Embryonic facial prominence (tissue), 1 donor: ENCODE measurements at regions not wholly inside any gene's neighbourhood (a gene's known extent, or its start where the extent isn't known, plus 50 kb on each side); places are given as distances from the start of the nearest gene placed in this dataset.

Experiments used
- DNase-seq: peaks from one replicate; pipeline ENCODE4 v3.0.0-alpha.2; 2016; ENCODE audit errors: extremely low spot score

DNA sequence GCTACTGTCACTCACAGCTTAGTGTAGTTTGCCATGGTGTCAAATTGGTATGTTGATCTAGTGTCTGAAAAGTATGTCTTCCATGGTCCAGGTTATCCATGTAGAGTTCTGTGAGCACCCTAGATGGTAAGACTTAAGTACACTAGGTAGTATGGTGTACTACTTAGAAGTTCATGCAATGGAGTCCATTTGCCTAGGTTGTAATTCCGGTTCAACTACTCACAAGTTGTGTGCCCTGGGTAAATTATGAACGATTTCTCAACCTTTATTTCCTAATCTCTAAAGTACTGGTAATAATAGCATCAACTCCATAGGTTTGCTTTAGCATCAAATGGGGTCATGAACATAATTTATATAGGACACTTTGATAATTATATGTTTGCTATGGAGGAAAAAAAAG is 666.2 kb upstream of the CELF2 start:
- no peak for DNase-seq

DNA sequence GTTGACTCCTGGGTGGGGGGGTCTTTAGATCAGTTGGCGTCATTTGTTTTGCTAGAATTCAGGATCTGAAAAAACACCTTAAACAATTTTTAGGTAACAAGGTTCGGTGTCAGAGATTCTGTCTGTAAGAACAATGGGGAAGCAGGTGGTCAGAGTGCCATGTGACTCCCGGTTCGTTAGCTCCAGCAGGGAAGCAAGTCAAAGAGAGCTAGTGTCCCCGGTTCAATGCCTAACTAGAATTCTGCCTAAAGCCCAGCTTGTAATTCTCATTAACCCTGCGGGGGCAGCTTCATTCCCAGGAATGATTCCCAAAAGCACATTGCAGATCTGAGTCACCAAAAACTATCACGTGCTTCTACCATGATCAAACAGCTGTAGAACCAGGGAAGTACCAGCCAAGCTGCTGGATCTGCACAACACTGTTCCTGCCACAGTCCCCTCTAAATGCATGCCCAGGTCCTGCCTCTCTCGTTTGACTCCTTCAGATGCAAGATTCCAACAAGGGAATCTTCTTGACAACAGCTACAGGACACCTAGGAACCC is 664.3 kb upstream of the CELF2 start:
- DNase-seq, result no peak

DNA sequence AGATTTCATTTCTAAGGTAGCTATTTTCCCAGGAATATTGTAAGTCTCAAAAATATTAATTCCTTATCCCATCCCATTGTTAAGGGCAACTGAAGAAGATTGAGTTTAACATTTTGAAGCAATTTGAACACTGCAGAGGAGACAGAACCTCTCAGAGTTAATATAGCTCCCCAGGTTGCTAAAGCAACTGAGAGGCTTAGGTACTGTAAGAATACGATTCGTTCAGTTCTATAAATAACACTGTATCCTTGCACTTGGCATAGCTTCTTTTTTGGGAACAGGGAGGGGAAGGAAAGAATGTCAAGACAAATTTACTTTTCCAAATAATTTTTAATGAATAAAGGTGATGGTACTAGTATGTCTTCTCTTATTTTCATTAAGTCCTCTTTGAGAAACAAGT is 658.4 kb upstream of the CELF2 start:
- no peak for DNase-seq

DNA sequence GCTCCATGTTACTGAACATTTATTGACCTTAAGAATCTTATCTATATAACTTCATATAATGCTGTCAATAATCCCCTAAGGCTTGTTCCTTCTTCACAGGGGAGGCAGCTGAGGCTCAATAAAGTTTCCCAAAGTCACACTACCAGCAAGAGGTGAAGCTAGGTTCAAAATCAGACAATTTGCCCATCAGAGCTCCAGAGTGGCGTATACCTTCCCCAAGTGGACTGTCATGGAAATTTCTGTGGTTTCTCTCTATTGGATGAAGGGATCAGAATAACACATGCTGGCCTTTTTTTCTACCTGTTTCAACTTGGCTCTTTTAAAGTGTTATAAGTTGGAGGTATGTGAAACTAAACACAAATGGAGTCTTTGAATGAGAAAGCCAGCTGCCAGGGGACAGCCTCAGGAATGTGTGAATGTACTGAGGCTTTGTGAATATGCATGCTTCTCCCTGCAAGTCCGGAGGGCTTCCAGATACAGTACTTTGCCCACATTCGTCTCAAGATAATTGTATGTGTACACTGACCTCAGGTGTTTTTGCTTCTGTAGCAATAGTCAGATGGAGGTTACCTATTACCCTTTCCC is 656.3 kb upstream of the CELF2 start:
- no peak for DNase-seq

DNA sequence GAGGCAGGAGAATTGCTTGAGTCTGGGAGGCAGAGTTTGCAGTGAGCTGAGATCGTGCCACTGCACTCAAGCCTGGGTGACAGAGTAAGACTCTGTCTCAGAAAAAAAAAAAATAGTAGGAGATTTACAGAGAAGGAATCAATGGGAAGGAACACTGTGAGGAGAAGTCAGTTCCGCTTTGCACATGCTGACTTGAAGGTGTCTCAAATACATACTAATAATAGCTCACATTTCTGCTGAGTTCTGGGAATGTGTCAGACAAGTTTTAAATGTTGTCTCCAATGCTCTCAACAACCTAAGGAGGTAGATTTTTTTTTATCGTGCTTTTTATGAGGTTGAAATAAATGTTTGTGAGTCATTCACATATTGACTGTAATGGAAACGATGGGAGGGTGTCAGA is 654.9 kb upstream of the CELF2 start:
- no peak for DNase-seq

DNA sequence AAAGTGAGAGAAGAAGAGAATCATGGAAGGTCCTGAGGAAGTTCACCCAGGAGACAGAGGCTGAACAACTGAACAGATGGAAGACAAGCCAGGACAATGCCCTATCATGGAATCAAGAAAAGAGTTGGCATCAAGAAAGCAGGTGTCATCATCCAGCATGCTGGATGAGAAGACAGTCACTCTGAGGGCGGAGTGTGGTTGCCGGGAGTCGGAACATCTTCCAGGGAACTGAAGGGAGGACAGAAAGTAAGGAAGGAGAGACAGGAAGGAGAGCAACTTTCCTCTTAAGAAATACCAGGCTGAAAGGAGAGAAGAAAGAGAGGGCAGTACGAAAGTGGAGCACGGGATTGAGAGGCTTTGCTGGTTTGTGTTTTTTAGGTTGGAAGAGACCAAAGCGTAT is 654.5 kb upstream of the CELF2 start:
- no peak for DNase-seq

DNA sequence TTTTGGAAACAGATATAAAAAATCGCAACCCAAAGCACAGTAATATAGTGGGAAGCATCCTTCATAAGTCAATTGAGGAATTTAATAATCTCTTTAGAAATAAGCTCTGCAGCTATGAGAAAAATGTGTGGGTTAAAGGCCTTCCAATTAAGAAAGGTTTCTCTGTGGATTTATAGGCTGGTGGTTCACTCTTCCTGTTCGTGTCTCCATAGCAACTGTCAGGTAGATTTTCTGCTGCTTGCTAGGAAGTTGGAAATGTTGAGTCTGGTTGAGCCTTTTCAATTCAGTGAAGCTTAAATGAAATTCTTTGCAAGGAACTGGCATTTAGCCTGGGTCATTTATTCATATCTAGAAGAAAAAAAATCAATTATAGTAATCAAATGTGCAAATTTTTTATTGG is 652.8 kb upstream of the CELF2 start:
- DNase-seq, result no peak

DNA sequence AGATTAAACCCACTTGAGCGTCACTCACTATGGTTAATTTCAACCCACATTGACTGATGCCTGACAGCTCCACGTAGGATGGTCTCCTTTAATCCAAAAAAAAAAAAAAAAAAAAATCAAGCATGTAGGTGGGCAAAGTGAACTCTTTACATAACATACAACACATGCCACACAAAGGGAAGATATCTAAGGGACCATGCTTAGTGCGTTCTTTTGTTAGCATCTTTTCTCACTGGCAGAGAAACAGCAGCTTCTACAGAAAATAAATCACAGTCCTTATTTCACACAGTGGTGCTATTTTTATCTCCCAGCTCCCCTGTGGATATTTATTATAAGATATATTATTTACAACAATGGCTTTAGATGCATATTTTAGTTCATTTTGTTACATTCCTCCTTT is 652.0 kb upstream of the CELF2 start:
- no peak for DNase-seq

DNA sequence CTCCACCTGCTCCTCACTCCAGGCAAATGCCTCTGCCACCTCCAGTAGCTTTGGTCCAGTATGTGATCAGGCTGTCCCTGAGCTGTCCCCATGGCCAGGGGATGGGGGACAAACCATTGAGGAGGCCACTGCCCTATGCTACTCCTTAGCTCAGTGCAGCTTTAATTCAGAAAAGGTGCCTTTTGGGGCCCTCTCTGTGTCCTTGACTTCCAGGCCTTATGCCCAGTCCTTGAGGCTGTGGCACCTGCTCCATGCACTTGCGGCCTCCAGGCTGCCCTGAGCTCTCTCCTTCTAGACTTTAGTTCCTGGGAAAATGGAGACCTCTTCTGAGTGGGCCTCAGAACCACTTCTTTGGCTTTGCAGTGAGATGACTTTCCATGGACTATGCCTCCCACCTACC is 650.8 kb upstream of the CELF2 start:
- no peak for DNase-seq

DNA sequence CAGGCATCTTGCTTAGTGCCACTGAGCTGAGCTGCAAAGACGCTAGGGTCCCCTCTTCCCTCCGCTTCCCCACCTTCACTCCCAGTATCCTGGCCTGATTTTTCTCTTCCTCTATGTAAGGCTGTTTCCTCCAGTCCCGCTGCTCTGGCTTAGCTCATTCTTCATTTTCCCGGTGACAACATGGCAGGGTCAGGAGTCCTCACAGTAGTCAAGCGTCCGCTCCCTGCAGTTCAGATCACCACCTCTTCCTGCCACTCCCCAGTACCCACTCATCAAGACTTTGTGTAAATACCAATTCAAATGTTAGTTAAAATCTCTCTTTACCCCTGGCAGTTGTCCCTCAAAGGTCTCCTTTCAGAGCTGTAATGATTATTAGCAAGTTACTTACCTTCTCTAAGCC is 650.4 kb upstream of the CELF2 start:
- DNase-seq, result no peak

DNA sequence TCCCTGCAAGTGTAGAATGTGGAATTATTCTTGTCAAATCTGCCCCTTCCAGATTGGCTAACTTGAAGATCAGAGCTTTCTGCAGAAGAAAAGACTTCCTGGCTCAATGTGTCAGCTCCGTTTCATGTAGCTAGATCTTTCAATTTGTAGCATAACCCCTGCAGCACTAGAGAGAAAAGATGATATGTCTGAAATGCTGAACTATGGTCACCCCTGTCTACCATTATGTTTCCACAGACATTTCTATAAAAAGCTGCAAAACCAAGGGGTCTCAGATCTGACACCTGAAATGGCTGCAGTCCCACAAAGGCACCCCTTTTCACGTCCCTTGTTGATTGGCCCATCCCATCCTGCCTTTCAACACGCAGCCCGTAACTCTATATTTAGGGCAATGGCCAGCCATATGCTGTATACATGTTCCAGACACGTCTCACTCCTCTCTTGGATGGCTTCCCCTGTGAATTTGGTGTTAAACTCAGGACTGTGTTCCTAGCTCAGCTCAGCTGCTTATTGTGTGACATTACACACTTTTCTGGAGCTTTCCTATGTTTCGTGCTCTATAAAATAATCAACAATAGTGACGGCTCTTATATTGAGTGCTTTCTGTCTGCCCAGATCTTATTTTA is 648.6 kb upstream of the CELF2 start:
- DNase-seq, result no peak

DNA sequence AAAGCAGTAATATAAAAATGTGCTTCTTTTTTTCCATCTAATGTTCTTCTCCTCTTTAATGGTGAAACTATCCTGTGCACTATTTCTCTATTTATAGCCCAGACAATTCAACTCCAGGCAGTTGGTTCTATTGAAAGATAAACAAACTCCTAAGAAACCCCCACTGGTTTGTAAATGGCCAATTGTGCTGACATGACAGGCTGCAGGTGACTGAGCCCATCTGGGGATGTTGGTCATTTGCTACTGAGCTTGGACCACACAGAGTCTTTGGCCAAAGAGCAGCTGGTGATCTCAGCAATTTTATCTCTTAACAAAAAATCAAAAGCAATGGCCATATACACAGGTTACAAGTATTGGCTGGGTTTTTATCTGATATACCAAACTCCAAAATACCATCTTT is 631.8 kb upstream of the CELF2 start:
- DNase-seq, result no peak

DNA sequence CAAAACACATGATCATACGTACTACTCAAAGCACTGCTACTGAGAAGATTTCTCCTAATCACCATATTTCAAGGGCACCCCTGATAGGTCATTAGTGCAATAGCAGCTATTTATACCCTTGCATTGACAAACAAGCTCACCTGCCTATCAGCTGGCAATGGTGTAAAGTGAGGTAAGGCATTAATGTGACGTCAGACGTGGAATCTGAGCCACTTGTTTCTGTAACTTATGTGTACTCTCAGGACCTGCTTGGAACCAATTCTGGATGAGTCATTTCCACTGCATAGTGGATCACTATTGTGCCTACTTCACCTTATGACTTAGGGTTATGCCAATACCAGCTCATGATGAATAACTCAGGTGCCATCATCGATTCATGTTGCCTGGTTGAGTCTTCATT is 628.5 kb upstream of the CELF2 start:
- DNase-seq, result no peak

DNA sequence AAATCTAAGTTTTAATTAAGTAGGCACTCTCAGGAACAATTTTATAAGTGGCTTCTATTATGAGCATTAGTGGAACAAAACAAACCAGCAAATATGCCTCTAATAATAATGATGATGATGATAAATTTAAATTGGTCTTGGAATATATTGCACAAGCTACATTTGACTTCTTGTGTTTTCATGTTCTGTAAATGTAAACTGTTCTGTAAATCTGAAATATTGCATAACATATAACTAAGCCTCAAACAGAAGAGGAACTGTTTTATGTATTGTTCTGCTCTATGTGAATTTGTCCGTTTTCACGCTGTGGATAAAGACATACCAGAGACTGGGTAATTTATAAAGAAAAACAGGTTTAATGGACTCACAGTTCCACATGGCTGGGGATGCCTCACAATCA is 625.2 kb upstream of the CELF2 start:
- DNase-seq, result no peak

DNA sequence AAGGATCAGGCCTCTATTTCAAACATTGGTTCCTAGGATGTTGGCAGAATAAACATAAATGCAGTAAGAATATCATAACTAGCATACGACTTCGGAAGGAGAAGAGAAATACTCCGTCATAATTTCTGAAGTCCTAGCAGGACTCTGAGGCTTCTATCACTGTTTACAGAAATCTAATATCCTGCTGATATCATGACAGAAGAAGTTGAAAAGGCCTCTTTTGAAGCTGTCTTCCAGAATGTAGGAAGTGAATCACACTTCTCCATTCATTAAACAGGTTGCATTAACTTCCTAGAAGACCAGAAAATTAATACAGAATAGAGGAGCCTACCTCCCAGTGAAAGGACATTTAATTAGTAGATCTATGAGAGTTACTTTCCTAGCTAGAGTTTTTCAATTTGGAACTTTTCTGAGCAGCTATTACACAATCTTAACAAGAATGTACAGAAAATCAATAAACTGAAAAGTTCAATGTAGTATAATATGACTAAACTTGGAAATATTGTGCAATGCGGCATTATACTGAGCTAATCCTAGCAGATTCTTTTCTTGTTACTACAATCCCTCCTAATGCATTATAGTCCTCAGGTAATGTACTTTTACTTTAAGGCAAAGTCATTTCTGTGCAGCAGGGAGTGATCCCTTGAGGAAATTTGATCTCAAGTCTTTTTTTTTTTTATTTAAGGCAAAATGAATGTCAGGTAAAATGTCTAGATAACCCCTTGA is 622.6 kb upstream of the CELF2 start:
- no peak for DNase-seq

DNA sequence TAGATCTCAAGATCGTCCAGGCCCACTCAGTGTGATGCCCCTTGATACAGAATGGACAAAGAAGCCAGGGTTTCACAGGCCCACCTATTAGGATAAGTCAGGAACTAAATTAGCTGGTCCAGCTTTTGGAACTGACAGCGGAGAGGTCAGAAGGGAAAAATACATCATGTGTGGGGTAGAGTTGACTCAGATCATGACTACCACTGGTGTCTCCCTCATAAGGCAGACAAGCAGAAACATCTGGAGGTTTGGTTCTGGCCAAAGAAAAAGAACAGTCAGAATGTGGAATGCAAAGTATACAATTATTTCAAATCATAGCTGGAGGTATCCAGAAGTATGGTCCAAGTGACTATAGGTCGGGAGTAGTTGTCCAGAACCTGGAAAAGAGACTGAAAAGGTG is 621.1 kb upstream of the CELF2 start:
- DNase-seq, result no peak

DNA sequence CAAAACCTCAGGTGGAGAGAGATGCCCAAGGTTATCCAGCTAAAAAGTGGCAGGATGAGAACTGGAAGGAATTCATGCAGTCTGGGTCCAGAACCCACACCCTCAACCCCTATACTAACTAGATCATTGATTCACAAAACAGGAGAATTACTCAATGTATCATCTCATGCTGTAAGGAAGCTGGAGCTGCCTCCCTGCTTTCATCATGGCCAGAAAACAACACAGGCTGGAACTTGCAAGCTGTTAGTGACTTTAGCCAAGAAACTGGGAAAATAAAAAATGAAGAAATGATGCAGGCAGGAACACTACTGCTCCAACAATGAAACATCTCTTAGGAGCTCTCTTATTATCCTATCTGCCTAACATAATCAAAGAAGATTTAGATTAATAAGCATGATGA is 619.8 kb upstream of the CELF2 start:
- DNase-seq, result no peak

DNA sequence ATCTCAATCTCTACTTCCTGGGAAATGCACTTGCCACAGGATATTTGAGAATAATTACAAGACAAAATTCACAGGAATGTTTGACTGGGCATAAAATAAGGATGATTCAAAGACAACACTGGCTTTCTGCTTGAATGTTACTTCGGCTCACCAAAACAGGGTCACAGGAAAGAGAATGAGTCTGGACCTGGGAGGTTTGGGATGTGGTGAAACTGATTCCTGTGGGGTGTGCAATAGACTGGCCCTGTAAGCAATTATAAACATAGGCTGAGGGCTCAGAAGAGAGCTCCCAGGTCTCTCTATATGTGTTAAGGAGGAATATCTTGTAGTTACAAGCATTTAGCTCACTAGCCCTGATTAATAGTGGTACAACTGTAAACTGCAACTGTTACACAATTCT is 613.9 kb upstream of the CELF2 start:
- DNase-seq, result no peak

DNA sequence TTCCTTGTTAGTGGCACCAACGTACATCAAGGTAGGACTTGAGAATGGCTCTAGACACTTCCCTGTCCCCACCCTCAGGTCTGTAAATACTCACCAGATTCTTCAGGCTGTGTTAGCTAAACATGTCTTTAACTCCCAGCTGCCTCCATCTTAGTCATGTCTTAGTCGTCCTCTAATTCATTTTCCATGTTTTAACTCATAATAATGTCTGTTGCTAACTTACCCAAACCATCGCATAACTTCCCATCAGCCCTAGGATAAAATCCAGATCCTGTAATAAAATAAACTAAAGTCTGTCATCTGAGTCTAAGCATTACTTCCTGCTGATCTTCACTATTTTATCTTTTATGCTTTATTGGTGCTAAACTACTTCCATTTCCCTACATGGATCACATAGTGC is 600.0 kb upstream of the CELF2 start:
- DNase-seq, result no peak

DNA sequence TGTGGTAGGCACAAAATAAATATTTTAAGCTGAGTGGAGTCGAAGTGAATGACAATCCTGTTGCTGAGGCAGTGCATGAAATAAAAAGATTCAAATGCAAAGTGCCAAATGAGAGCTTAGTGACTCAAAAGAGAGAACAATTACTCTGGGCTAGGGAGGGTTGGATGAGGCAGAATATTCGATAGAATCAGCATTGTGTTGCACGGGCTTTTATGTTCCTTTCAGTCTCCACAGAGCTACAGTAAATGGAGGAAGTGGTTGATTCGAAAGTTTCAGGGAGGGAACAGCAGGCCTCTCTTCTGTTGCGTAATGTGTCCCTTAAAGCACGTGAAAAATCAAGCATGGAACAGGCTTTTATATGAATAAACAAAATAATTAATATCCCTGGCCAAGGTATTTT is 599.3 kb upstream of the CELF2 start:
- no peak for DNase-seq

DNA sequence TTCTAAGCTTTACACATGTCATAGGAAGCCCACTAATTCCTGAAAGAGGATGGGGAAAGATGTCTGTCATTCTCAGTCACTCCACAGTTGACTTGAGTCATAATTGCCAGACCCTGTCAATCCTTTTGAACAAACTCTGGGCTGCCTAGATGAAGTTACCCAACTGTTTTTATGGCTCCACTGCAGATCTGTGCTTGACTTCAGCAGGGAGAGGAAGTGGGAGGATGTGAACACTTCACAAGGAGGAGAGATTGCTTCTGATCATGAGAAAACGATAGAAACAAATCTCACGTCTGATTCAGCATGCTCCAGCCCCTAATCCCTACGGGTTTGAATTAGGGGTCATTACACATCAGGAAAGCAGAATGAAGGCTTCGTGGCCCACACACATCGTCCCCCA is 596.6 kb upstream of the CELF2 start:
- no peak for DNase-seq

DNA sequence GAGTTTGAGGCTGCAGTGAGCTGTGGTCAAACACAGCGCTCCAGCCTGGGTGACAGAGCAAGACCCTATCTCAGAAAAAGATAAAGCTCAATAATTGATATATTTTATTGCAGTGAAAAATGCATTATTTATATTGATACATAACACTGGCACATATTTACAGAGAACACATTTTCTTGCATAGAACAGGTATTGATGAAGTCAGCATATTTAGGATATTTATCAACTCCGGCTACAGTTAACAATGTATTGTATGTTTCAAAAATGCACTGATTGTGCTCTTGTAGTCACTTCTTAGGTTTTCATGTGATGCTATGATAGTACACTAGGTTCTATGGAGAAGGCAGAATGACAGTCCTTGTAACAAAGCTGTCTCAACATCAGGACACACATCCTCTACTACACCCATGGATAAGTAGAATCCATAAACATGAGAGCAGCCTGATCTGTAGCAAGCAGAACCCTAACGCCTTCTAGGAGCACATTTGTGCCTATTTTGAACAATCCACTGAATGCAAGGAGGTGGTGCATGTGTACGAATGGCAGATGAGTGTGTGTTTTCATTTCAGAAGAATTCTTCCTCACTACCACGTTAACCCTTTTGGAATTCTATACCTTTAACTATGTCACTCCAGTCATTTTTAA is 586.1 kb upstream of the CELF2 start:
- DNase-seq, result no peak
